GM18507 (cell line): ENCODE measurements at regions not wholly inside any gene's neighbourhood (a gene's known extent, or its start where the extent isn't known, plus 50 kb on each side); places are given as distances from the start of the nearest gene placed in this dataset.

ENCODE experiments used
- DNase-seq: peaks from one replicate; pipeline ENCODE4 v3.0.0; 2011; ENCODE audit warnings: low read depth; ENCODE audit not compliant: insufficient read length; ENCODE audit errors: extremely low spot score
- FAIRE-seq: peaks from 2 replicates; lab custom pipeline; 2011; peaks lifted over from hg19 to GRCh38; lab: Jason Lieb, UNC

DNA sequence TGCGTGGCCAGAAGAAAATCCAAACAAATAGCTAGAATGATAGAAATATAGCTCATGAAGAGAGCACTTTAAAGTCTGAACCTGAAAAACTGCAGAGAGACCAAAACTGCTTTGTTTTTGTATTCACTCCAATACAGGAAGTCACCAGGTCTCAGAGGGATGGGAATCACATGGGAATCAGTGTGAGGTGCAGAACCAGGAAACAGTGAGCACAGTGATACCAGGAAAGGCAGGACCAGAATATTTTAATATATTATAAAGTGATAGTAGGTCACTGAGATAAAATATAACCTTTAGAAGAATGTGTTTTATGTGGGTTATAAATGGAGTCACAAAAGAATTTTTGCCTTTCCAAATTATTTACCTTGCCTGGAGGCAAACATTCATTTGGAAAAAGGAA lies 277.3 kb downstream of the CASP12 start:
- FAIRE-seq (no peak), DNase-seq (no peak)

DNA sequence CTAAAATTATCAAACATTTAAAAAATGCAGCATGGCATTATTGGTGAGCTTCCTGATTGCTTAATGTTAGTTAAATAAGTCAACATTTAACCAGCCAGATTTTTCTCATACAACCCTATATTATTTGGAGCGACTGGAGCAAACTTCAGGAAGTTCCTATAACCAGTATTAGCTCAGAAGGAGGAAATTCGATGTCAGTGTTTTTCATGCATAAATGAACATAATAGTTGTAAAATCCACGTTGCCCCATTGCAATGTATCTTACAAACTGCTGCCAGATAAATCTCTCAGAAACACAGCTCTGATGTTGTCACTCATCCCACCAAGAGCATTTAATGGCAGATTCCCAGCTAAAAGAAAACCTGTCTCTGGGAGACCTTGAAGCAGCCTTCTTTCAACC lies 278.5 kb downstream of the CASP12 start:
- no peak for DNase-seq
- FAIRE-seq: no peak

DNA sequence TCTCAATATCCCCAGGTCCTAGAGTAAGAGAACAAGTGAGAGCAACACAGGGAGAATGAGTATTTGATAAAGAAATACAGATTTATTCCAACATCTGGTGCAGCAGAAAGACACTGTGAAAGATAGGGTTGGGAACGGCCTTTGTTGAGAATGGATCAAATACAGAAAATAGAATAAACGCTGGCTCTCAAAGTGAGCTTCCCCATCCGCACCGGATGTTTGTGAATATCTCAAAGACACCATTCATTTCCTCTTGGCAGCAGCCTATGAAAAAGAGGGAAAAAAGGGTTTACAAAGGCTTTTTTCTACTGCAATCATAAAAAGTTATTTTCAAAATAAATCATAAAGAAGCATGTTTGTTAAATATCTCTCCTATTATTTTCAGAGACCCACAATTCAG lies 279.3 kb downstream of the CASP12 start:
- FAIRE-seq (no peak), DNase-seq (no peak)

DNA sequence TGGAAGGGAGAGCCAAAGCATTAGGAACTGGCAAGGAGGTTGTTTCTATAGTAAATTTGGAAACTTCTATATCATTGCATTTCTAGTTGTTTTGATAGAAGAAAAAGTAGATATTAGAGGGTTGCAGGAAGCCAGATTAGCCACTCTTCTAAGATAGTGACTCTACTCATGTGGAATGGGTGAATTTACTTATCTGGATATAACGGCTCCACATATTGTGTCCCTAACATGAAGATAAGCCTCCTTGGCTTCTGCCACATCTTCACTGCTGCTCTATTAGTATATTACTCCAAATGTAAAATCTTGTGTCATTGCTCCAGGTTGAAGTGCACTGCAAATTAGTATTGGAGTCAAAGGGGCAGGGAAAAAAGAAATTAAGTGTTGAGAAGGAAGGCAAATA lies 283.3 kb downstream of the CASP12 start:
- no peak for FAIRE-seq
- no peak for DNase-seq

DNA sequence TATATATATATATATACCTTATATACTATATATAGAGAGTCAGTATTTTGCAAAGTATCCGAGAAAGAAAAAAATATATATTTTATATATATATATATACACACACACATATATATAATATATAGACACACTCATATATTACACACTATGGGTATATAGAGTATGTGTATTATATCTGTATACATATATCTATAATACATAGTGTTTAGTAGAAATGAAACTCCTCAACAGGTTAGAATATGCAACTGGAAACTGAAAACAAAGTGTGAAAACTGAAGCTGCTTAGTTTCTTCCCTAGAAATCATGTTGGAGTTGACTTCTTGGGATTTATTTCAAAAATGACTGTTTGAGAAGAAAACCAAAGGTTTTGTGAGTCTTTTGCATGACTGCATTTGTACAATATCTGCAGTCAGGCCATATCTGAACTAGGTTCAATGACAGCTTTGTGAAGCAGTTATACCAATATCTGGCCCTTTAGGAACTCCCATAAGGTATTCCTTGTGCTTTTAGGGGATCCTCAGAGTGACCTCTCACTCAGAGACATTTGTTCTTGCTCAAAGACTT lies 284.1 kb downstream of the CASP12 start:
- no peak for FAIRE-seq
- DNase-seq: no peak

DNA sequence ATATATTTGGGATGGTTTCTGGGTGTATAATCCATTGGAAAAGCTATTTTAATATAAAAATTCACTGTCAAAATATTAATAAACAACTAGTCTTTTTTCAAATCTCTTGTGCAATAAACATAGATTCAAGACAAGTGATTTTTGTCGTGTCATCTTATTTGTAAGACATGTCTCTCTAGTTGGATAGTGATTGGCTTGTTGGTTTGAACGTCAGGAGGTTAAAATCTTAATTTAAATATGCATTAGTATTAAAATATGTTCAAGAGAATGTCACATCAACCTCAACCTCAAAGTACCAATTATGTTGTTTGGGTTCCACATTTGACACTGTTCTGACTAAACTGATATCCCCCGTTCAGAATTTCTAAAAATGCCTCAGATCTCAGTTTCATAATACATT lies 287.6 kb downstream of the CASP12 start:
- no peak for FAIRE-seq

DNA sequence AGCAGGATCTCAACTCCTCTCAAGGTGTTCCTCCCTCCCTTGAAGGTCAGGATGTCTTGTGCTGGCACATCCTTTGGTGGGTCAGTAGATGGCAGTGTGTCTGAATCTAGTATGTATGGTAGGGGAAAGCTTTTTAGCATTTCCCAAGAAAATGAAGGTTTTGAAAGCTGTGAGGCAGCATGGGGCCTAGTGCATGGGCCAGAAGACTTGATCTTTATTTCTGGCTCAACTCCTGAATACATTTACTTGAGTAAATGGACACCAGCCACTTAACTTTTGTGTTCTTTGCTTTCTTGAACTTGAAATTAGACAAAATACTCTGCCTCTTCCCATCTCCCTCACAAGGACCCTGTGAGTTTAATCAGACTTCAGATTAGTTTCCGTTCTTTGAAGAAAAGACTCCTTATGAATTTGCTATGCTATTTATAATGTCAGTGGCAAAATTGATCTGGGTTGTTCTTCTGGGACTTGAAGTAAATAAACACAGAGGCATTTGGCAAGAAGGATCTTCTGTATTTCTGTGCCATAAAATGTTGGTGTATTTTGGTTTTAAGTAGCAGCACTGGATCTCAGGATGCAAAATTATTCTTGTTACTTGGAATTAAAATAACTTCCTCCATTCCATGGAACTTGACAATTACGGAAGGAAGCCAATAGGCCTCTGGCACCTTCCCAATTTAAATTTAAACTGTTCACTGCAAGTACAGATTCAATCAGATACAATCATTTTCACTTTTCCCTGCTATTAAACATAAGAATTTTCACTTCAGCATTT lies 288.8 kb downstream of the CASP12 start:
- no peak for DNase-seq
- peak; percentile 71 for FAIRE-seq

More for the DNA sequence above, 287.6 kb downstream of the CASP12 start:
- no peak for DNase-seq

DNA sequence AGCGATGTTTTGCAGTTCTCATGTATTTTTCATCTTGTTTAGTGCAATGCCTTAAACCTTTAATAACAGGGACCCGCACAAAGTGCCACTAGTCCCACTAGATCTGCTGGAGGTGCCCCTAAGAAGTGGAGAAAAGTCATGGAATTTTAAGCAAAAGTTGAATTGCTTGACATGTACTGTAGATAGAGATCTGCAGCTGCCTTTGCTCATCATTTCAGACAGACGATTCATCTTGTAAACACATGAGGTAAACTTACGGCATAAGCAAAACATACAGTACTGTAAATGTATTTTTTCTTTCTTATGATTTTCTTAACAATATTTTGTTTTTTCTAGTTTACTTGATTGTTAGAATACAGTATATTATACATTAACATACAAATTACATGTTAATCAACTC lies 295.6 kb downstream of the CASP12 start:
- no peak for FAIRE-seq
- DNase-seq: no peak

DNA sequence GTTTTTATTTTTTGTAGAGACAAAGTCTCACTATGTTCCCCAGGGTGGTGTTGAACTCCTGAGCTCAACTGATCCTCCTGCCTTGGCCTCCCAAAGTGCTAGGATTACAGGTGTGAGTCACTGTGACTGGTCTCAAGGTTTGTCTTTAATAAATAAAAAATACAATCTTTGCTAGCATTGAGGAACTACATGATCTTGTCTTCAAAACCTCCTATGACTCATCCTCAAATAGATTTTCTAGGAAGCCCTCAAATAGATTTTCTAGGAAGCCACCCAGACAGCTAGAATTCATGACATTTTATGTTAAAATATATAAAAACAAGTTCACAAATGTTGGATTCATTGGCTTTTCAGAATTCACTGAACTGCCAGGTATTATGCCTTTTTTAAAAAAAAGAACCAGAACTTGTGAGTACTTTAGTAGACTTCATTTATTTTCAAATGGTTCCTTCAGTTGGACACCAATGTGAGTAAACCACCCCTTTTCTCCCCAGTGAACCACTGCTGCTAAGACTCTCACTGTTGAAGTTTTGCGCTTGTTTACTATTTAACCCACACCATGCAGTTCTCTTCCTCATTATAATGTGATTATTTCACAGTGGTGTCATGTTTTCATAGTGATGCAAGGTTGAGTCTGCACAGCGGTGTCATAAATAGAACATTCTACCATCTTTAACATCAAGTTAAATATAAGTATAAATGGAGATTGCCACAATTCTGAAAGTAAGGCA lies 303.9 kb downstream of the CASP12 start:
- FAIRE-seq (no peak), DNase-seq (no peak)

DNA sequence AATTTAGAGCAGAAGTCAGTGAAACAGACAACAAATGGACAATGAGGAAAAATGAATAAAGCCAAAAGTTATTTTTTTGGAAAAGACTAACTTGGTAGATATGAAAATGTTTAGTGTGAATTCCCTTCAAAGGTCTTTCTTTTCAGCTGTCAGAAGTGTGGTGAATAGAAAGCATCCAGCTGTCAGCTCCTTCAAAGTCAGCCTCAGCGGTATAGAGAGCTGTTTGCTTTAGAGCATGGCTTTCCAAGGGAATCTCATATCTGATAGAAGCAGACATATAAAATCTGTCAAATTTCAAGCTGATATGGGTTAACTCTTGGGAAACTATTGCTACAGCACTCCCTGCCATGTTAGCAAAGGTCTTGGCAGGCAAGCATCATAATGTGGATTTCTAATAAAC lies 309.3 kb downstream of the CASP12 start:
- DNase-seq (no peak), FAIRE-seq (no peak)

DNA sequence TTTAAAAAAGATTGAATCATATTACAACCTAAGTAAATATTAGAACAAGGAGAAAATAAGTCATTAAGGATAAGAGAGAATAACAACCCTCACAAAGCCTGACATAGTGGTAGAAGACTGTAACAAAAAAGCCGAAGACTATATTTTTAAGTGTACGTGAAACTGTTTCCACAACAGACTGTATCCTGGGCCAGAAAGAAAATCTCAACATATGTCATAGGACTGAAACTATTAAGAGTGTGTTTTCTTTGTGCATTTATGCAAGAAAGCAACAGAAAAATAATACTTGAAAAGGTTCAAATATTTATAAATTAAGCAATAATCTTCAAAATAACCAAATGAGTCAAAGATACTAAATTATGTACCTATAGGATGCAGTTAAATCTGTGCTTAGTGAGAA lies 309.8 kb downstream of the CASP12 start:
- DNase-seq (no peak), FAIRE-seq (no peak)

DNA sequence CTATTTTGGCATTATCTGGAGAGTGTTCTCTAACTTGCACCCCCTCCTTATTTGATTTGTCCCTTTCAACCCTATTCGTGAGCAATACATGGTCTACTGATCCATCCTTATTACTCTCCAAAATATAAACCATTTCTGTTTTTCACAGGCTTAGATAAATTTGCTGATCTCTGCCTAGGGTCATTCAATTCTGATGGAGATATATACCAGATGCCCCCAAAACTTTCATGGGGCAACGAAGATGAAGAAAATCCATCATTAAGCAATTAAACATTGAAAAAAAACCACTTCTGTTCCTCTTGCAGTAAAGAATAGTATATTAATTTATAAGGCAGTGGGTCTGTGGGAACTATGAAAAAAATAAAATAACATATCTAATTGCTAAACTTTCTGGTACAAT lies 313.4 kb downstream of the CASP12 start:
- FAIRE-seq (no peak), DNase-seq (no peak)

DNA sequence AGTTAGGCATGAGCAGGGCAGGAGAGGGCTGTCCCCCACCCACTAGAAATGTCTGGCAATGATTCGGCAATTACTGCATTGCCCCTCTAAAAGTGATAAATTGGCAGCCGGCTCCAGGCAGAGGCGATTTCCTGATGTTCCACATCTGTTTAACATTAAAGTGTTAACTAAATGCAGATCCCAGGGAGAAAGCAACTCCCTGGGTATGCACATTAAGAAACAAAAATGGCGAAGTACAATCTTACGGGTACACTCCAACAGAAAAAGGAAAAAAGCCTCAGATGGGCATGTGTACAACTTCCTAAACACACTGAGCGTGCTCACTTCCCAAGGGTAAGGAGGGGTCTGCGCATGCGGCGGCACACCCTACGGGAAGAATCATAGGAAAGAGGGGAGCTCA lies 314.4 kb downstream of the CASP12 start:
- DNase-seq: no peak
- no peak for FAIRE-seq

DNA sequence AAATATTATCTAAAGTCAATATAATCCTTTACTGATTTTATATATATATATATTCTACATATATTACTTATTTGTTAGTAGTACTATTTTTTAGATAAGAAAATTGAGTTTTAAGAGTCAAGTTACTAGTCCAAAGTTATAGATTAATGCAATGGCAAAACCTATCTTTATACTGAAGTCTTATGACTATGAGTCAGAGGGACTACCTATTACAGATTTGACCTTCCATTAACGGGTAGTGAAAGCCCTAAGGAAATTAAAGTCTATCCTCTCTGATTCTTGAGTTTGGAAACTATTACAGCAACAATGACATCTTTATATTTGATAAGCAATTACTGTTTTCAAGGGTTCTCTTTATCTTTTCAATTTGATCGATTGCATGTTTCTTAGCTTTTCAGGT lies 315.8 kb downstream of the CASP12 start:
- DNase-seq: no peak
- no peak for FAIRE-seq

DNA sequence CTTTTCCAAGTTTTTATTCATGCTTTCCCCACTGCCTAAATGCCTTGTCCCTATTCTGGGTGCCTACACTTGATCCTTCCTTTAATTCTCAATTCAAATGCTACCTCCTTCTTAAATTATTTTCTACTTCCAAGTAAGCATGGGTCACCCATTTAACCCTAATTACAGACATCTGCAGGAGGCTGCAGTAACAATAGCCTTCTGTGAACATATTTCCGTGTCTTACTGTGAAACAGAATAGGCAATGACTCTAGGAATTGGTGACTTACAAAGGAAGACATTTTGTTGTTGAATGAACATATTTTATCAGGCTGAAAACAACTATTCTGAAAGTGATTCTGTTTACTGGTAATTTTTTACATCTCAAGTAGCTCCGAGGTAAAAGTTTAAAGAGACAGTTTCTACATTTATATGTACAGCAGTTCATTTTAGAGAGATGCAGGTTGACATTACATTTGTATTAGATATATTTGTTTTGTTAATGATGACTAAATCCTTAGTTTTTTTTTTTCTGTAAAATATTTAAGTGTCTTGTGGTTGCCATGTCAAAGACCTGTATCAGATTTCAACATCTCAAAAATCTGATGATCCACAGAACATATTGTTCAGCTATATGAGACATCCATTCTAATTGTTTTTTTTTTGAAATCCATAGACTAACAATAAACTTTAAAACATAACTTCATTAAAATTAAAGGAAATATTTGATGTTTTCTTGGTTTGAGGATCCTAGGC lies 316.8 kb downstream of the CASP12 start:
- DNase-seq (no peak), FAIRE-seq (no peak)

DNA sequence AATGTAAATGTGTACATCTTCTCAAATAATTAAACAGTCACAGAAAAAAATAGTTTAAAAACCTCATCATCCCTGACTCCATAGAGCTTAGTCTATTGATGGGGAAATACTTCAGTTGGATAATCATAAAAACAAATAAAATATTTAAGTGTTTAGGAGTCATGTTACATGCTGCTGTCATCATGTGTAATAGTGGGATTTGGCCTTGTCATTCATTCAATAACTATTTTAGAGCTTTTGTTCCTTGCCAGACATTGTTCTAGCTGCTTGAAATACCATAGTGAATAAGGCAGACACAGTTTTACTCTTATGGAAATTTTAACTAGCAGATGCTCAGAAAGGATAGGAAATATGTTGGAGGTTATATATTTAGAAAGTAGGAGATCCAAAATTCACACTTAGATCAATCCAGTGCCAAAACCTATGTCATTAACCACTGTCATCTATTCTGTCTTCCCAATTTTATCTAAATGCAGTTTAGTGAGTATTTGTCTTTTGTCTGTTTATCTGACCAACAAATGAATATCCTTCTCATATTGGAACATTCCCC lies 324.7 kb downstream of the CASP12 start:
- FAIRE-seq (no peak), DNase-seq (no peak)

DNA sequence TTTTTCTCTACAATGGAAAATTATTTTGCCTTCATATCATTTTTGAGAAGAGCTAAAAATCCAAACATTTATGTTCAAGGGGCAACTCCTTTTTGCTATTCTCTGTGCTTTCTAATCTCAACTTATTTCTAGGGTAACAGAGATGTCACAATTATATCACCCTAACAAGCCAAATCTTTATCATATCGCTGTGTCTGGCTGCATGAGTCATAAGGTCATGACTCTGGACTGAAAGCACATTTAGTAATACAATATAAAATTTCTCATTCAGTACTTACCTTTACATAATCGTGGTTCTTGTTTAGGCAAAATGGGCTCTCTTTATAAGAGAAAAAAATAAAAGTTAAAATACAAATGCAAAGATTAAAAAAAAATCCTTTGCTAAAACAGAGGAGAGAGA lies 326.0 kb downstream of the CASP12 start:
- DNase-seq (no peak), FAIRE-seq (no peak)

DNA sequence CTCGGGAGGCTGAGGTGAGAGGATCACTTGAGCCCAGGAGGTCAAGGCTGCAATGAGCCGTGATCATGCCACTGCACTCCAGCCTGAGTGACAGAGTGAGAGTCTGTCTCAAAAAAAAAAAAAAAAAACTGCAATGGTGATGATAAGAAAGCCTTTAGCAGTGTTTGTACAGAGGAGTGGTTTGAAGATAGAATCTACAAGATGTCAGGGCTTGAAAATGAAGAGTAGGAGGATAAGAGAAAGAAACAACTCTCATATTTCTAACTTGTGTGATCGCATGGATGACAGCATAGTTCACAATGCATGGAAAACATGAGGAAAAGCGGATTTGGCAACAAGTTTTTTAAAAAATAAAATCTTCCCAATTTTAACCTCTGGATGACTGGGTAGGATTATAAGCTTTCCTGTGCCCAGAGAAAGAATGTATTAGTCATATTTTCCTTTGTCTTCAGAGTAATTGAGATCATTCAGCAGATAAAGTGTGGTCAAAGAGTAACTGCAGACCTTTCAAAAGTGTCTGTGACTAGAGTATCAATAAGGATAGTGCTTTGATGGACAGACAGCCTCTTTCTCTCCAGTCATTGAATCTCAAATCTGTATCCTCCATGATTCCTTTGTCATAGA lies 328.1 kb downstream of the CASP12 start:
- DNase-seq (no peak), FAIRE-seq (no peak)

DNA sequence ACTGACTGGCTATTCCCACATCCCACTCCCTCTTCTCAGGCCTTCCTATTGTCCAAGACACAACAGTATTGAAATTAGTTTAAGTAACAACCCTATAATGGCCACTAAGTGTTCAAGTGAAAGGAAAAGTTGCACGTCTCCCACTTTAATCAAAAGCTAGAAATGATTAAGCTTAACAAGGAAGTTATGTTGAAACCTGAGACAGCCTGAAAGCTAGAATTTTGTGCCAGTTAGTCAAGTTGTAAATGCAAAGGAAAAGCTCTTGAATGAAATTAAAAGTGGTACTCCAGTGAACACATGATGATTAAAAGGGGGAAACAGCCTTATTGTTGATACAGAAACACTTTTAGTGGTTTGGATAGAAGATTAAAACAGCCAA lies 332.7 kb downstream of the CASP12 start:
- DNase-seq (no peak), FAIRE-seq (no peak)
